GM12892 (cell line): ENCODE measurements at regions not wholly inside any gene's neighbourhood (a gene's known extent, or its start where the extent isn't known, plus 50 kb on each side); places are given as distances from the start of the nearest gene placed in this dataset.

Source experiments
- POLR2A ChIP-seq: IDR thresholded peaks from 2 replicates; pipeline ENCODE4 v1.6.1; 2011; ENCODE audit warnings: low read depth, low read length, control low read depth
- POLR2AphosphoS5 ChIP-seq: IDR thresholded peaks from 2 replicates; pipeline ENCODE4 v1.6.1; 2011; ENCODE audit warnings: low read depth, low read length, control low read depth

GRCh38 chr10:120770496-120770895, 80.7 kb upstream of the WDR11 start:
- no peak for TF ChIP-seq POLR2A
- no peak for TF ChIP-seq POLR2AphosphoS5
